ENCODE measurements at regions not wholly inside any gene's neighbourhood (a gene's known extent, or its start where the extent isn't known, plus 50 kb on each side); places are given as distances from the start of the nearest gene placed in this dataset.
A peak's percentile ranks its signal among the peaks of the same experiment; 100 is the strongest.

DNA sequence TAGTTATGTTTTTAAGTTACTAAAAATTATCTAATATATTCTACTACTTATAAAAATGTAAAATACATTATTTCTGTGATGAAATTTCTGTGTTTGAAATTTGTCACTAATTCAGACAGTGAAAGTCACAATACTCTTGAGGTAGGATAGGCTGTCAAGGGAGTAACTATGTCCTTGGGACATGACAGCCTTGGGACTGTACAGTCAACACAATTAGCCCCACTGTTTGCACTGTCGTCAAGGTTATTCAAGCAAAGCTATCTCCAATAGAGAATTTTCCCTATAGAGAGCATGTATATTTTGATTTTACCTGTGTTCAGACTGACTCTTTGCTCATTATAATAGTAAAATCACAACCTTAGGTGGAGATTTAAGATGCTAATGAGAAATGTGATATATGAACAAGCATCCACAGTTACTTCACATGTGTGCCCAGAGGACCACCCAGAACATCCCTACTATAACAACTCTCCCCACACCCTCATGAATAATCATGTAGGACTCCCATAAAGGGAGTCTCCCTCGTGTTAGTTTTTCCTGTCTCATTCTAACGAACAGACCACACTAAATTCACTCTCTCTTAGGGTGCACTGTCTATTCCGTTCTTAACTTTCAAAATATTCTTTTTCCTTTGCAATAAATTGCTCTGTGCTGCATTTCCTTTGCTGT lies 1476.3 kb upstream of the CADM2 start (continued):
- TF ChIP-seq, protein P1, sequence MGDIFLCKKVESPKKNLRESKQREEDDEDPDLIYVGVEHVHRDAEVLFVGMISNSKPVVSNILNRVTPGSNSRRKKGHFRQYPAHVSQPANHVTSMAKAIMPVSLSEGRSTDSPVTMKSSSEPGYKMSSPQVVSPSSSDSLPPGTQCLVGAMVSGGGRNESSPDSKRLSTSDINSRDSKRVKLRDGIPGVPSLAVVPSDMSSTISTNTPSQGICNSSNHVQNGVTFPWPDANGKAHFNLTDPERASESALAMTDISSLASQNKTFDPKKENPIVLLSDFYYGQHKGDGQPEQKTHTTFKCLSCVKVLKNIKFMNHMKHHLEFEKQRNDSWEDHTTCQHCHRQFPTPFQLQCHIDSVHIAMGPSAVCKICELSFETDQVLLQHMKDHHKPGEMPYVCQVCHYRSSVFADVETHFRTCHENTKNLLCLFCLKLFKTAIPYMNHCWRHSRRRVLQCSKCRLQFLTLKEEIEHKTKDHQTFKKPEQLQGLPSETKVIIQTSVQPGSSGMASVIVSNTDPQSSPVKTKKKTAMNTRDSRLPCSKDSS (IDR thresholded peaks at IDR 0.05; ENCODE audit: low read depth, partially characterized antibody): no peak
- no peak for TF ChIP-seq E2F4 (CRISPR knock-in tag; IDR thresholded peaks at IDR 0.05; ENCODE audit: low read depth)
- no peak for TF ChIP-seq CLOCK (CRISPR knock-in tag; IDR thresholded peaks at IDR 0.05; ENCODE audit: borderline replicate concordance)

- H3K4me3 ChIP-seq: no peak overlapping the region
- ATAC-seq: no peak
- H3K79me2 ChIP-seq (ENCODE audit: control insufficient read depth, insufficient read depth, low read length): no peaks in the 10 kb centered on the region
- no peak for DNase-seq (ENCODE audit: extremely low read depth in 1 of 4, low spot score in 3 of 4)
- H3K9ac ChIP-seq (ENCODE audit: insufficient read depth in 1 of 2, low read depth in 2 of 2, low read length in 2 of 2): no peak overlapping the region
- H3K9me1 ChIP-seq (ENCODE audit: control insufficient read depth, insufficient read depth, low read length): no peaks in the 10 kb centered on the region
- no peak overlapping the region for H3K27ac ChIP-seq (ENCODE audit: extremely low read depth, low read depth, low read length)
- FAIRE-seq: no peak
- ChIA-PET CTCF (ENCODE audit: low intra/inter-chr PET ratio) (no interaction called here), POLR2A (no interaction called here)
- intact Hi-C loops (cut with micrococcal nuclease) (no loop called here), in situ Hi-C loops (cut with MboI) (no loop called here)
- H4K20me1 ChIP-seq (replicated peaks; ENCODE audit: control insufficient read depth, insufficient read depth, low read length): no peaks in the 10 kb centered on the region
- H3K4me1 ChIP-seq (replicated peaks in 1 of 2; ENCODE audit: control insufficient read depth in 2 of 2, insufficient read depth in 2 of 2, low read length in 2 of 2): no peaks in the 10 kb centered on the region
- H3K27me3 ChIP-seq (ENCODE audit: control insufficient read depth in 2 of 2, insufficient read depth in 2 of 2, low read length in 2 of 2): no peaks in the 10 kb centered on the region
- H3K36me3 ChIP-seq (ENCODE audit: control insufficient read depth, insufficient read depth, low read length): no peaks in the 10 kb centered on the region
- H3K4me2 ChIP-seq (ENCODE audit: insufficient read depth, low read length): no peak overlapping the region
- 5% methylated on average over 1 of the region's 1 CpG for WGBS (ENCODE audit: insufficient coverage, low coverage, missing lambda C conversion rate)
- H3K9me3 ChIP-seq (replicated peaks; ENCODE audit: control insufficient read depth, insufficient read depth, low read depth, low read length): no peaks in the 10 kb centered on the region
- H2AFZ ChIP-seq (ENCODE audit: low read depth, low read length): no peak overlapping the region
- TF ChIP-seq ZNF316 (IDR thresholded peaks at IDR 0.05) (peak; percentile 14; the same call in 1 of the 2 replicates), MAFK (IDR thresholded peaks at IDR 0.05; ENCODE audit: low read length) (0 out of 2 replicates have a peak, but pooled peaks have one; percentile 40), SIX5 (IDR thresholded peaks at IDR 0.05; ENCODE audit: borderline replicate concordance in 1 of 2, insufficient read depth in 1 of 2, low read depth in 1 of 2, low read length in 2 of 2) (no peak), C11orf30 (IDR thresholded peaks at IDR 0.05; ENCODE audit: low read depth) (0 out of 2 replicates have a peak, but pooled peaks have one; percentile 23), MAFF (IDR thresholded peaks at IDR 0.05; ENCODE audit: low read length) (peak; percentile 25), MAFG (tag; conservative IDR thresholded peaks at IDR 0.05) (peak; percentile 32; the same call in 1 of the 2 replicates)
- no TSS peak for BruUV-seq (replicated peaks)
Observed at GRCh38 chr3:83496462-83496861, 1462.3 kb upstream of the CADM2 start.

All from K562 (cell line).